Esophagus muscularis mucosa (tissue), 3 donors: ENCODE measurements at regions not wholly inside any gene's neighbourhood (a gene's known extent, or its start where the extent isn't known, plus 50 kb on each side); places are given as distances from the start of the nearest gene placed in this dataset.

Experiments used
- CTCF ChIP-seq, 3 experiments: fragments of 200-600 bp in 2 of 3; fragments of 450-650 bp in 1 of 3; sonication (generic) in 2 of 3; IDR thresholded peaks; one replicate each; pipeline ENCODE4 v1.5.1; 2017 to 2019; ENCODE audit warnings: antibody characterized with exemption in 3 of 3, mild to moderate bottlenecking in 2 of 3, moderate library complexity in 1 of 3
- POLR2A ChIP-seq: fragments of 450-650 bp; IDR thresholded peaks from one replicate; pipeline ENCODE4 v1.6.1; 2017; ENCODE audit warnings: antibody characterized with exemption, moderate library complexity, mild to moderate bottlenecking, low read depth

GRCh38 chr22:22712666-22713365 lies 68.4 kb downstream of the GGTLC2 start:
- TF ChIP-seq CTCF (IDR thresholded peaks at IDR 0.05) (no peak), POLR2A (no peak)
